ENCODE measurements at regions not wholly inside any gene's neighbourhood (a gene's known extent, or its start where the extent isn't known, plus 50 kb on each side); places are given as distances from the start of the nearest gene placed in this dataset.
"Not testable (repeated sequence)": the region's sequence is repeated elsewhere in the genome, so short reads cannot be mapped to it uniquely, and the experiment has no call there.

- no peak for DNase-seq
- TF ChIP-seq POLR2AphosphoS5 (IDR thresholded peaks at IDR 0.05) (no peak), CTCF (IDR thresholded peaks at IDR 0.05) (no peak), EP300 (IDR thresholded peaks at IDR 0.05) (no peak), POLR2A (IDR thresholded peaks at IDR 0.05) (no peak)
- no peaks in the 10 kb centered on the region for H3K4me1 ChIP-seq
- no peak overlapping the region for H3K27ac ChIP-seq
- ATAC-seq (ENCODE audit: low FRiP score in 2 of 2) = no peak
- no peaks in the 10 kb centered on the region for H3K27me3 ChIP-seq
- no peaks in the 10 kb centered on the region for H3K9me3 ChIP-seq
- H3K36me3 ChIP-seq = no peaks in the 10 kb centered on the region
- H3K4me3 ChIP-seq = no peak overlapping the region
- 42 to 62% methylated on average over 3 of the region's 3 CpGs for WGBS, 2 donors
Observed at GRCh38 chr4:28093071-28093470, 1232.4 kb downstream of the STIM2 start.

GRCh38 chr4:28101583-28101982 lies 1240.9 kb downstream of the STIM2 start:
- Histone ChIP-seq H3K27ac (no peak overlapping the region), H3K4me3 (no peak overlapping the region), H3K9me3 (no peaks in the 10 kb centered on the region), H3K4me1 (no peaks in the 10 kb centered on the region), H3K36me3 (no peaks in the 10 kb centered on the region), H3K27me3 (no peaks in the 10 kb centered on the region)
- TF ChIP-seq POLR2AphosphoS5 (IDR thresholded peaks at IDR 0.05) (no peak), EP300 (IDR thresholded peaks at IDR 0.05) (no peak)
- DNase-seq = no peak
- no peak for ATAC-seq (ENCODE audit: low FRiP score in 2 of 2)
- WGBS, 2 donors = 51 to 71% methylated on average over 2 of the region's 2 CpGs

DNA sequence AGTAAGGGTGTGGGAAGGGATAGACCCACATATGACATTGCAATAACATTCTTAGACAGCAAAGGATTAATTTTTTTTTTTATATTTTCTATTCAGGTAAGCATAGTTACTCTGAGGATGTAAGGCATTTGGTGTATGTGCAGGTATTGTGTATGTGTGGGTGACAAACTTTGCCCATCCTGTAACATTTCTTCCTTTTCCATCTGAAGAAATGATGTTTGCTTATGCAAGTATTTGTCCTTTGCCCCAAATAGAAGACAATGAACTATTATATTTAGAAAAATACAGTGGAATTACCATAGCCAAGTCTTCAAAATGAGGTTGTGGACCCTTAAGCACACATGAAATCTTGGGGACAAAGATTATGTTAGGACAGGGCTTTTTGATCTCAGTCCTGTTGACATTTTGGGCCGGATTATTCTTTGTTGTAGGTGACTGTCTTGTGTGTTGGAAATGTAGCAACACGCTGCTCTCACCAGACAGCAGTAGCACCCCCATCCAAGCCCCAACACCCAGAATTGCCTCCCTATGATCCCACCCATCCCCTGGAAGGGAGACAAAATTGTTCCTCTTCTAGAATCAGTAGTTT lies 1244.7 kb downstream of the STIM2 start:
- TF ChIP-seq CTCF (IDR thresholded peaks at IDR 0.05) = no peak
- no peak for TF ChIP-seq EP300 (IDR thresholded peaks at IDR 0.05)
- no peak for TF ChIP-seq POLR2A (IDR thresholded peaks at IDR 0.05)
- no peak for TF ChIP-seq POLR2AphosphoS5 (IDR thresholded peaks at IDR 0.05)
- no peak overlapping the region for H3K27ac ChIP-seq
- H3K9me3 ChIP-seq = no peaks in the 10 kb centered on the region
- no peaks in the 10 kb centered on the region for H3K27me3 ChIP-seq
- no peaks in the 10 kb centered on the region for H3K4me1 ChIP-seq
- H3K36me3 ChIP-seq = no peaks in the 10 kb centered on the region
- WGBS, 2 donors = 74 to 80% methylated on average over 2 of the region's 2 CpGs
- DNase-seq = no peak
- no peak for ATAC-seq (ENCODE audit: low FRiP score in 2 of 2)
- H3K4me3 ChIP-seq = no peak overlapping the region

GRCh38 chr4:28106155-28106554 lies 1245.5 kb downstream of the STIM2 start:
- Histone ChIP-seq H3K4me3 (no peak overlapping the region), H3K4me1 (no peaks in the 10 kb centered on the region), H3K27ac (no peak overlapping the region), H3K9me3 (no peaks in the 10 kb centered on the region), H3K27me3 (no peaks in the 10 kb centered on the region), H3K36me3 (no peaks in the 10 kb centered on the region)
- DNase-seq (no peak), ATAC-seq (ENCODE audit: low FRiP score in 2 of 2) (no peak)
- no peak for TF ChIP-seq CTCF (IDR thresholded peaks at IDR 0.05)
- TF ChIP-seq POLR2AphosphoS5 (IDR thresholded peaks at IDR 0.05) = no peak
- no peak for TF ChIP-seq POLR2A (IDR thresholded peaks at IDR 0.05)
- TF ChIP-seq EP300 (IDR thresholded peaks at IDR 0.05) = no peak
- WGBS, 2 donors = 48 to 50% methylated on average over 1 of the region's 1 CpG

GRCh38 chr4:28109801-28110200 lies 1249.2 kb downstream of the STIM2 start:
- Histone ChIP-seq H3K36me3 (no peaks in the 10 kb centered on the region), H3K9me3 (no peaks in the 10 kb centered on the region), H3K4me3 (no peak overlapping the region), H3K27ac (no peak overlapping the region), H3K4me1 (no peaks in the 10 kb centered on the region), H3K27me3 (no peaks in the 10 kb centered on the region)
- TF ChIP-seq POLR2AphosphoS5 (IDR thresholded peaks at IDR 0.05) = no peak
- no peak for TF ChIP-seq CTCF (IDR thresholded peaks at IDR 0.05)
- no peak for TF ChIP-seq POLR2A (IDR thresholded peaks at IDR 0.05)
- TF ChIP-seq EP300 (IDR thresholded peaks at IDR 0.05) = no peak
- ATAC-seq (ENCODE audit: low FRiP score in 2 of 2) = no peak
- no peak for DNase-seq

- not testable (repeated sequence) for H3K27me3 ChIP-seq; ATAC-seq (ENCODE audit: low FRiP score in 2 of 2); H3K4me1 ChIP-seq; H3K4me3 ChIP-seq; H3K9me3 ChIP-seq; H3K36me3 ChIP-seq; H3K27ac ChIP-seq
- WGBS, 2 donors = 97% methylated on average over 26 of the region's 29 CpGs; no CpG with 5 or more reads in 1 of the 2 donors
- DNase-seq = peak in 1 of 2 donors; percentile 69
Observed at GRCh38 chr4:28112691-28113335, 1252.2 kb downstream of the STIM2 start.

GRCh38 chr4:28113586-28113985 lies 1252.9 kb downstream of the STIM2 start:
- H3K27ac ChIP-seq; H3K4me3 ChIP-seq; DNase-seq; H3K4me1 ChIP-seq; H3K36me3 ChIP-seq; H3K27me3 ChIP-seq; ATAC-seq (ENCODE audit: low FRiP score in 2 of 2); H3K9me3 ChIP-seq: not testable (repeated sequence)
- 86 to 92% methylated on average over 12 to 16 of the region's 16 CpGs for WGBS, 2 donors

- DNase-seq; H3K4me3 ChIP-seq; H3K36me3 ChIP-seq; H3K27me3 ChIP-seq; ATAC-seq (ENCODE audit: low FRiP score in 2 of 2); H3K4me1 ChIP-seq; H3K27ac ChIP-seq; H3K9me3 ChIP-seq: not testable (repeated sequence)
- WGBS, 2 donors = 38 to 66% methylated on average over 2 to 12 of the region's 12 CpGs
Observed at GRCh38 chr4:28116526-28117083, 1256.0 kb downstream of the STIM2 start.
